ENCODE measurements at regions not wholly inside any gene's neighbourhood (a gene's known extent, or its start where the extent isn't known, plus 50 kb on each side); places are given as distances from the start of the nearest gene placed in this dataset.

DNA sequence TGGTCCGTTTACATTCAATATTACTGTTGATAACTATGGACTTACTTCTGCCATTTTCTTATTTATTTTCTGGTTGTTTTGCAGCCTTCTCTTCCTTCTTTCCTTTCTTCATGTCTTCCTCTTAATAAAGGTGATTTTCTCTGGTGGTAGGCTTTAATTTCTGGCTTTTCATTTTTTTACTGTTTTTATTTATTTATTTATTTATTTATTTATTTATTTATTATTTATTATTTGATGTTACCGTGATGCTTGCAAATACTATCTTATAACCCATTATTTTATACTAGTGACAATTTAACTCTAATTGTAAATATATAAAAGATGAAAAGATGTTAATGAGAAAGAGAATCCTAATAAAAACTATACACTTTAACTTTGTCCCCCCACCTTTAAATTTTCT is 112.8 kb downstream of the SPIN3 start:
- DNase-seq: no peak
- ATAC-seq: no peak
- 88 to 89% methylated on average over 2 of the region's 2 CpGs for WGBS, 2 donors
- peaks cover 0 to 12% (median 0%) of the 10 kb centered on the region in 11 donors for H3K9me3 ChIP-seq
- intact Hi-C loops (cut with DNase I): no loop called here
- H3K4me3 ChIP-seq: no peak overlapping the region
- H3K36me3 ChIP-seq: no peaks in the 10 kb centered on the region
- TF ChIP-seq, protein P1, sequence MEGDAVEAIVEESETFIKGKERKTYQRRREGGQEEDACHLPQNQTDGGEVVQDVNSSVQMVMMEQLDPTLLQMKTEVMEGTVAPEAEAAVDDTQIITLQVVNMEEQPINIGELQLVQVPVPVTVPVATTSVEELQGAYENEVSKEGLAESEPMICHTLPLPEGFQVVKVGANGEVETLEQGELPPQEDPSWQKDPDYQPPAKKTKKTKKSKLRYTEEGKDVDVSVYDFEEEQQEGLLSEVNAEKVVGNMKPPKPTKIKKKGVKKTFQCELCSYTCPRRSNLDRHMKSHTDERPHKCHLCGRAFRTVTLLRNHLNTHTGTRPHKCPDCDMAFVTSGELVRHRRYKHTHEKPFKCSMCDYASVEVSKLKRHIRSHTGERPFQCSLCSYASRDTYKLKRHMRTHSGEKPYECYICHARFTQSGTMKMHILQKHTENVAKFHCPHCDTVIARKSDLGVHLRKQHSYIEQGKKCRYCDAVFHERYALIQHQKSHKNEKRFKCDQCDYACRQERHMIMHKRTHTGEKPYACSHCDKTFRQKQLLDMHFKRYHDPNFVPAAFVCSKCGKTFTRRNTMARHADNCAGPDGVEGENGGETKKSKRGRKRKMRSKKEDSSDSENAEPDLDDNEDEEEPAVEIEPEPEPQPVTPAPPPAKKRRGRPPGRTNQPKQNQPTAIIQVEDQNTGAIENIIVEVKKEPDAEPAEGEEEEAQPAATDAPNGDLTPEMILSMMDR (IDR thresholded peaks at IDR 0.05): no peak
- peaks cover 0 to 65% (median 0%) of the 10 kb centered on the region in 7 donors for H3K27me3 ChIP-seq
- no peak overlapping the region for H3K27ac ChIP-seq
- no peaks in the 10 kb centered on the region for H3K4me1 ChIP-seq

All from heart right ventricle (tissue), 16 donors.